Neural progenitor cell (in vitro differentiated cells): ENCODE measurements at regions not wholly inside any gene's neighbourhood (a gene's known extent, or its start where the extent isn't known, plus 50 kb on each side); places are given as distances from the start of the nearest gene placed in this dataset.

Experiments
- EZH2 ChIP-seq: fragments of 200-600 bp; sonication (generic); IDR thresholded peaks from 2 replicates; pipeline ENCODE4 v1.6.1; 2017; ENCODE audit warnings: antibody characterized with exemption, mild to moderate bottlenecking, moderate library complexity
- EZH2phosphoT487 ChIP-seq: fragments of 200-600 bp; sonication (generic); IDR thresholded peaks from 2 replicates; pipeline ENCODE4 v1.6.1; 2017; ENCODE audit warnings: antibody characterized with exemption
- TF ChIP-seq, protein P1 (sequence below): fragments of 200-600 bp; sonication (generic); IDR thresholded peaks from 2 replicates; pipeline ENCODE4 v1.5.1; 2017; ENCODE audit warnings: antibody characterized with exemption, mild to moderate bottlenecking

DNA sequence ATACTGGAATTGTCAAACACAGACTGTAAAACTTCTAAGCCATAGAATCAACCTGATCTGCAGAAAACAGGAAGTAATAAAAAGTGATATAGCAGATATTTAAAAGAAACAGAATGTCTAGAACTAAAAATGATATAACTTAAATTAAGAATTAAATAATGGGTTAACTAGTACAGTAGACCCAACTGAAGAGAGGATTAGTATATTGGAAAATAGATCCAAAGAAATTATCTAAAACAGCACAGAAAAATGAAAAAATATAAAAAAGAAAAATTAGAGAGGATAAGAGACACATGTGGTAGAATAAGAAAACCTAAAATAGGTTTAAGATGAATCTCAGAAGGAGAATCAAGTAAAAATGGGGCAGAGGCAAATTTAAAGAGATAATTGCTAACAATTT, 219.9 kb downstream of the SEMA6A start:
- TF ChIP-seq EZH2 (no peak), EZH2phosphoT487 (no peak)
- TF ChIP-seq, protein P1, sequence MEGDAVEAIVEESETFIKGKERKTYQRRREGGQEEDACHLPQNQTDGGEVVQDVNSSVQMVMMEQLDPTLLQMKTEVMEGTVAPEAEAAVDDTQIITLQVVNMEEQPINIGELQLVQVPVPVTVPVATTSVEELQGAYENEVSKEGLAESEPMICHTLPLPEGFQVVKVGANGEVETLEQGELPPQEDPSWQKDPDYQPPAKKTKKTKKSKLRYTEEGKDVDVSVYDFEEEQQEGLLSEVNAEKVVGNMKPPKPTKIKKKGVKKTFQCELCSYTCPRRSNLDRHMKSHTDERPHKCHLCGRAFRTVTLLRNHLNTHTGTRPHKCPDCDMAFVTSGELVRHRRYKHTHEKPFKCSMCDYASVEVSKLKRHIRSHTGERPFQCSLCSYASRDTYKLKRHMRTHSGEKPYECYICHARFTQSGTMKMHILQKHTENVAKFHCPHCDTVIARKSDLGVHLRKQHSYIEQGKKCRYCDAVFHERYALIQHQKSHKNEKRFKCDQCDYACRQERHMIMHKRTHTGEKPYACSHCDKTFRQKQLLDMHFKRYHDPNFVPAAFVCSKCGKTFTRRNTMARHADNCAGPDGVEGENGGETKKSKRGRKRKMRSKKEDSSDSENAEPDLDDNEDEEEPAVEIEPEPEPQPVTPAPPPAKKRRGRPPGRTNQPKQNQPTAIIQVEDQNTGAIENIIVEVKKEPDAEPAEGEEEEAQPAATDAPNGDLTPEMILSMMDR = no peak
